ENCODE measurements at regions not wholly inside any gene's neighbourhood (a gene's known extent, or its start where the extent isn't known, plus 50 kb on each side); places are given as distances from the start of the nearest gene placed in this dataset.

GRCh38 chr15:47650564-47650963 lies 66.7 kb upstream of the SEMA6D start:
- DNase-seq (ENCODE audit: low read depth): no peak
- no peak overlapping the region for H3K4me3 ChIP-seq (ENCODE audit: low read depth, low read length)
- TF ChIP-seq CTCF (IDR thresholded peaks at IDR 0.05; ENCODE audit: insufficient read depth, low read depth, low read length, missing control alignments): no peak

- H3K4me3 ChIP-seq (ENCODE audit: low read depth, low read length): no peak overlapping the region
- TF ChIP-seq CTCF (IDR thresholded peaks at IDR 0.05; ENCODE audit: insufficient read depth, low read depth, low read length, missing control alignments): no peak
- DNase-seq (ENCODE audit: low read depth): no peak
These were observed 65.0 kb upstream of the SEMA6D start for GRCh38 chr15:47652328-47652727.

- DNase-seq (ENCODE audit: low read depth): no peak
- no peak for TF ChIP-seq CTCF (IDR thresholded peaks at IDR 0.05; ENCODE audit: insufficient read depth, low read depth, low read length, missing control alignments)
- H3K4me3 ChIP-seq (ENCODE audit: low read depth, low read length): no peak overlapping the region
These were observed 64.5 kb upstream of the SEMA6D start for GRCh38 chr15:47652844-47653243.

GRCh38 chr15:47661661-47662180 lies 55.6 kb upstream of the SEMA6D start:
- H3K4me3 ChIP-seq (ENCODE audit: low read depth, low read length): no peak overlapping the region
- no peak for TF ChIP-seq CTCF (IDR thresholded peaks at IDR 0.05; ENCODE audit: insufficient read depth, low read depth, low read length, missing control alignments)
- DNase-seq (ENCODE audit: low read depth): no peak

- no peak for TF ChIP-seq CTCF (IDR thresholded peaks at IDR 0.05; ENCODE audit: insufficient read depth, low read depth, low read length, missing control alignments)
These were observed 54.2 kb upstream of the SEMA6D start for GRCh38 chr15:47663101-47663500.

More at GRCh38 chr15:47663101-47663500, 54.2 kb upstream of the SEMA6D start:
- no peak overlapping the region for H3K4me3 ChIP-seq (ENCODE audit: low read depth, low read length)
- DNase-seq (ENCODE audit: low read depth): no peak
